Stomach smooth muscle (tissue), 2 donors: ENCODE measurements at regions not wholly inside any gene's neighbourhood (a gene's known extent, or its start where the extent isn't known, plus 50 kb on each side); places are given as distances from the start of the nearest gene placed in this dataset.
"Not testable (repeated sequence)": the region's sequence is repeated elsewhere in the genome, so short reads cannot be mapped to it uniquely, and the experiment has no call there.

ENCODE experiments used
- H3K27ac ChIP-seq: one replicate; pipeline ENCODE4 v1.7.0; 2013; ENCODE audit warnings: mild to moderate bottlenecking, low read length, inconsistent platforms
- H3K27me3 ChIP-seq, 2 donors: one replicate each; pipeline ENCODE4 v1.7.0; 2013; ENCODE audit warnings: low read length in 2 of 2; ENCODE audit not compliant: insufficient read depth in 2 of 2, control insufficient read depth in 1 of 2
- H3K36me3 ChIP-seq, 2 donors: one replicate each; pipeline ENCODE4 v1.7.0; 2013; ENCODE audit warnings: low read length in 2 of 2; ENCODE audit not compliant: control insufficient read depth in 2 of 2, insufficient read depth in 2 of 2
- H3K4me1 ChIP-seq: one replicate; pipeline ENCODE4 v1.7.0; 2013; ENCODE audit warnings: low read length; ENCODE audit not compliant: control insufficient read depth, insufficient read depth
- H3K4me3 ChIP-seq, 2 donors: one replicate each; pipeline ENCODE4 v1.7.0; 2013; ENCODE audit warnings: low read length in 2 of 2
- H3K9ac ChIP-seq, 2 donors: one replicate each; pipeline ENCODE4 v1.7.0; 2013; ENCODE audit warnings: low read length in 2 of 2, mild to moderate bottlenecking in 1 of 2
- H3K9me3 ChIP-seq, 2 donors: one replicate each; pipeline ENCODE4 v1.7.0; 2013; ENCODE audit warnings: low read length in 2 of 2; ENCODE audit not compliant: control insufficient read depth in 2 of 2
- donor health status: healthy.
- donor health status: Pancreatic carcinoma.

DNA sequence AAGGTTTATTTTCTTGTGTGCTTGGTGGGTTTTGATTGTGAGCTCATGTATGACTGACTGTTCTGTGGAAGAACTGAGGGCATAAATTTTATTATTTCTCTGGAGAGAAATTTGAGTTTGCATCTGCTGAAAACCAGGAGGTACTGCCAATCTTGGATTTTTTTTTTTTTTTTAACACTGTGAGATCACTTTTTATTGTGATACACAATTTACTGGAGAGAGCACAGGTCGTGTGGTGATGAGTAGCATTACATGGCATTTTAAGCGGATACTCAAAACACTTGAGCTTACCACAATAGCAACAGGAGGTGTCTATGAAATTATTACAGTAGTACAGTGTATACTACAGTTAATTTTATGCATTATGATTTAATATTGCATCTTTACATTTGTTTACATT, 237.4 kb downstream of the MFSD1 start:
- Histone ChIP-seq H3K27ac (no peak overlapping the region), H3K4me3 (no peak overlapping the region), H3K36me3 (no peaks in the 10 kb centered on the region), H3K4me1 (no peaks in the 10 kb centered on the region), H3K27me3 (no peaks in the 10 kb centered on the region), H3K9me3 (peaks cover 0 to 2% of the 10 kb centered on the region in 2 donors), H3K9ac (no peak overlapping the region)

GRCh38 chr3:159045279-159045885, 243.5 kb downstream of the MFSD1 start:
- Histone ChIP-seq H3K4me3 (no peak overlapping the region), H3K36me3 (no peaks in the 10 kb centered on the region), H3K27me3 (no peaks in the 10 kb centered on the region), H3K9me3 (peaks cover 0 to 2% of the 10 kb centered on the region in 2 donors), H3K9ac (no peak overlapping the region), H3K27ac (no peak overlapping the region), H3K4me1 (no peaks in the 10 kb centered on the region)

DNA sequence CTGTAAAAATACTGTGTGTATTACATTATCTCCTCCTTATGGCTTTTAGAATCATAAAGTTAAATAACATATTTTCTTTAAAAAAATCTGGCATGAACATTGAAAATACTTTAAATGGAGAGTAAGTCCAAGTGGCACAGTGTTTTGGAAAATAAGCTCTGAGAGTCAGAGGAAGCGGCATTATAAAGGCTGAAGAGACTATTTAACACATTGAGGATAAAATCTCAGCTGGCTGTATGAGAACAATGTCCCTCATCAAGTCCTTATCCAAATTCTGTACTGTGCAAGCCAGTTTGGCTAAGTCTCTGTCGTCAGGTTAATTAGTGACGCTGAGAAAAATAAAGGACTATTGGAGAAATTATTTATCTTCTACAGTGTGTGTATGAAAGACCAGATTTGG, 245.5 kb downstream of the MFSD1 start:
- no peak overlapping the region for H3K4me3 ChIP-seq
- no peaks in the 10 kb centered on the region for H3K27me3 ChIP-seq
- H3K27ac ChIP-seq: no peak overlapping the region
- no peaks in the 10 kb centered on the region for H3K36me3 ChIP-seq
- H3K4me1 ChIP-seq: no peaks in the 10 kb centered on the region
- H3K9ac ChIP-seq: no peak overlapping the region
- H3K9me3 ChIP-seq: peaks cover 0 to 2% of the 10 kb centered on the region in 2 donors

- not testable (repeated sequence) for H3K4me3 ChIP-seq, H3K27ac ChIP-seq, H3K4me1 ChIP-seq, H3K9me3 ChIP-seq, H3K27me3 ChIP-seq, H3K36me3 ChIP-seq, H3K9ac ChIP-seq
Measured at GRCh38 chr3:159052494-159052893, 250.6 kb downstream of the MFSD1 start.

GRCh38 chr3:159057621-159058020, 255.8 kb downstream of the MFSD1 start:
- Histone ChIP-seq H3K27me3 (no peaks in the 10 kb centered on the region), H3K4me1 (no peaks in the 10 kb centered on the region), H3K9me3 (no peaks in the 10 kb centered on the region), H3K9ac (no peak overlapping the region), H3K36me3 (no peaks in the 10 kb centered on the region), H3K4me3 (no peak overlapping the region), H3K27ac (no peak overlapping the region)

DNA sequence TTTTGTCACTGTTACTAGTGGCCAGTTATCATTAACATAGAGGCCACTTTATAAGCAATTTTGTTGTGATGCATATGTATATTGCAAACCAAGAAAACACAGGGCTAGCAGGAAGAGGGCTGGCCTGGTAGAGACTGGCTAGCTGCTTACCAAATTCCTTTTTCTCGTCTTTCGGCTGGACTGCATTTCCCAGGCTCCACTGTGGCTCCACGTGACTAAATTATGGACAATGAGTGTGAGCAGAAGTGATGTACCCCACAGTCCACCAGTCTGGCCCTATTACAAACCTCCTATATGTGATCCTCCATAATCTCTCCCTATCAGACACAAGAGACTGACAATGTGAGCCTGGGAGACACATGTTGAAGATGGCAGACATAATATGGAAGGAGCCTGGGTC, 257.0 kb downstream of the MFSD1 start:
- Histone ChIP-seq H3K9ac (no peak overlapping the region), H3K27ac (no peak overlapping the region), H3K9me3 (no peaks in the 10 kb centered on the region), H3K36me3 (no peaks in the 10 kb centered on the region), H3K4me3 (no peak overlapping the region), H3K4me1 (no peaks in the 10 kb centered on the region), H3K27me3 (no peaks in the 10 kb centered on the region)

- H3K9me3 ChIP-seq: no peaks in the 10 kb centered on the region
- no peaks in the 10 kb centered on the region for H3K36me3 ChIP-seq
- H3K9ac ChIP-seq: no peak overlapping the region
- H3K27me3 ChIP-seq: no peaks in the 10 kb centered on the region
- H3K27ac ChIP-seq: no peak overlapping the region
- no peak overlapping the region for H3K4me3 ChIP-seq
- H3K4me1 ChIP-seq: no peaks in the 10 kb centered on the region
Measured at GRCh38 chr3:159059395-159059794, 257.5 kb downstream of the MFSD1 start.

DNA sequence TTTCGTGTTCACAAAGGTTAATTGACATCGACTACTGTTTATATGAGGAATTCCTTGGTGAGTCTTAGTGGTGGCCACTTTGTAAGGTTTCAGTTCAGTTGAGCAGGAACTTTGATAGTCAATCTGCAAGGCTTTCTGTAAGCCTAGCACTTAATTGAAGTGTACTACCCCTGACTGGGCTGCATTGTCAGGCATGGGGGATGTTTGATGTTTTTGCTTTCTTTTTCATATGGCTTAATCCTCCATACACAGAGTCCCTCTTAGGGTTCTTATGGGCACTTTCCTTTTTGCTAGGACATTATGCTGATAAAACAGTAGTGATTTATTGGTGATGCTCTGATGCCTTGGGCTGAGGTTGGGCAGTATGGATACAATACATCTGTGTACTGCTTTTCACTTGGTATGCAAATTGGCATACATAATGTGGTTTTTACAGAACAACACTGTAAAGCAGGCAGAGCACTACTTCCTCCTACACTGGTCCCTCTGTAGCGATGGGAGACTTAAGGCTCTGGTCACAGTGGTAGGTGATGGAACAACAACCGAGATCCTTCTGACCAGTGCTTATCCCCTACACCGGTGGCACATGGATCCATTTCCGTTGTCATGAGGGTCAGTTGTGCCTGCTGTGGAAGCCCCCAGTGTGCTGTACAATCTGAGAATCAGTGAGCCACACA, 261.0 kb downstream of the MFSD1 start:
- Histone ChIP-seq H3K4me1 (no peaks in the 10 kb centered on the region), H3K9ac (no peak overlapping the region), H3K36me3 (no peaks in the 10 kb centered on the region), H3K27me3 (peaks cover 0 to 2% of the 10 kb centered on the region in 2 donors), H3K9me3 (no peaks in the 10 kb centered on the region), H3K27ac (no peak overlapping the region), H3K4me3 (no peak overlapping the region)

GRCh38 chr3:159069091-159069490, 267.2 kb downstream of the MFSD1 start, which contains the start of gene IQCJ:
IQCJ (plus strand) TSS chr3:159069319.
- Histone ChIP-seq H3K4me1 (no peaks in the 10 kb centered on the region), H3K4me3 (no peak within 1 kb of the TSS), H3K27me3 (peaks cover 0 to 2% of the 10 kb centered on the region in 2 donors), H3K9me3 (no peaks in the 10 kb centered on the region), H3K27ac (no peak within 1 kb of the TSS), H3K9ac (no peak within 1 kb of the TSS), H3K36me3 (no peaks in the 10 kb centered on the region)

GRCh38 chr3:159069866-159070425, 268.1 kb downstream of the MFSD1 start:
- Histone ChIP-seq H3K9ac (no peak overlapping the region), H3K4me1 (no peaks in the 10 kb centered on the region), H3K27ac (no peak overlapping the region), H3K27me3 (peaks cover 0 to 2% of the 10 kb centered on the region in 2 donors), H3K9me3 (no peaks in the 10 kb centered on the region), H3K4me3 (no peak overlapping the region), H3K36me3 (no peaks in the 10 kb centered on the region)
